Small intestine (tissue), 7 donors: ENCODE measurements at regions not wholly inside any gene's neighbourhood (a gene's known extent, or its start where the extent isn't known, plus 50 kb on each side); places are given as distances from the start of the nearest gene placed in this dataset.

Experiments
- DNase-seq, 2 donors: peaks; one replicate each; pipeline versions ENCODE4 v3.0.0 to v3.0.0-alpha.2; 2013
- FAIRE-seq: peaks from 2 replicates; lab custom pipeline; 2012; peaks lifted over from hg19 to GRCh38; lab: Jason Lieb, UNC
- H3K27ac ChIP-seq, 3 donors: one replicate each; pipeline ENCODE4 v1.5.1; 2013; ENCODE audit warnings: low read length in 2 of 3, mild to moderate bottlenecking in 2 of 3, control low read depth in 1 of 3, inconsistent platforms in 1 of 3, low read depth in 1 of 3, moderate library complexity in 1 of 3
- H3K27me3 ChIP-seq, 3 donors: one replicate each; pipeline ENCODE4 v1.6.1; 2013; ENCODE audit warnings: low read length in 3 of 3, inconsistent platforms in 1 of 3; ENCODE audit not compliant: control insufficient read depth in 3 of 3, insufficient read depth in 3 of 3
- H3K36me3 ChIP-seq, 3 donors: one replicate each; pipeline ENCODE4 v1.6.1; 2013; ENCODE audit warnings: low read length in 3 of 3, inconsistent platforms in 1 of 3, low read depth in 1 of 3, mild to moderate bottlenecking in 1 of 3, moderate library complexity in 1 of 3; ENCODE audit not compliant: control insufficient read depth in 3 of 3, insufficient read depth in 2 of 3
- H3K4me1 ChIP-seq, 3 donors: one replicate each; pipeline ENCODE4 v1.6.1; 2013; ENCODE audit warnings: low read length in 2 of 3, inconsistent platforms in 1 of 3, low read depth in 1 of 3, mild to moderate bottlenecking in 1 of 3, moderate library complexity in 1 of 3; ENCODE audit not compliant: control insufficient read depth in 3 of 3, insufficient read depth in 2 of 3
- H3K4me3 ChIP-seq, 3 donors: one replicate each; pipeline ENCODE4 v1.5.1; 2013; ENCODE audit warnings: low read length in 3 of 3, control low read depth in 1 of 3, inconsistent platforms in 1 of 3, low read depth in 1 of 3, mild to moderate bottlenecking in 1 of 3, moderate library complexity in 1 of 3
- H3K9me3 ChIP-seq, 2 donors: one replicate each; pipeline ENCODE4 v1.6.1; 2013; ENCODE audit warnings: low read depth in 1 of 2, low read length in 1 of 2; ENCODE audit not compliant: control insufficient read depth in 2 of 2, insufficient read depth in 1 of 2
- WGBS, 3 donors: extraction: QIAGEN DNeasy Blood & Tissue Kit; methylation state at CpG; one replicate each; pipeline ENCODE4 v1.1.7; 2013; 5-methylcytosine and 5-hydroxymethylcytosine counted together
- donor health status: healthy with polysubstance abuse.
- donor health status: control.
- donor health status: control.
- donor health status: Bipolar disorder and iron deficiency.
- donor health status: healthy.

- Histone ChIP-seq H3K27ac (no peak overlapping the region), H3K9me3 (no peaks in the 10 kb centered on the region), H3K27me3 (no peaks in the 10 kb centered on the region), H3K36me3 (no peaks in the 10 kb centered on the region), H3K4me3 (no peak overlapping the region), H3K4me1 (no peaks in the 10 kb centered on the region)
- DNase-seq (no peak), FAIRE-seq (no peak)
- 58 to 74% (median 72%) methylated on average over 1 of the region's 1 CpG for WGBS, 3 donors
Measured at GRCh38 chrX:110863883-110864282, 68.3 kb upstream of the CHRDL1 start.

GRCh38 chrX:110858565-110858964 is 62.9 kb upstream of the CHRDL1 start:
- H3K36me3 ChIP-seq: no peaks in the 10 kb centered on the region
- no peaks in the 10 kb centered on the region for H3K27me3 ChIP-seq
- FAIRE-seq (peak; percentile 39), DNase-seq (peak in 1 of 2 donors; percentile 11)
- H3K4me3 ChIP-seq: no peak overlapping the region
- H3K9me3 ChIP-seq: no peaks in the 10 kb centered on the region
- H3K4me1 ChIP-seq: no peaks in the 10 kb centered on the region
- no peak overlapping the region for H3K27ac ChIP-seq
- WGBS, 3 donors: 33 to 73% (median 33%) methylated on average over 2 of the region's 2 CpGs

DNA sequence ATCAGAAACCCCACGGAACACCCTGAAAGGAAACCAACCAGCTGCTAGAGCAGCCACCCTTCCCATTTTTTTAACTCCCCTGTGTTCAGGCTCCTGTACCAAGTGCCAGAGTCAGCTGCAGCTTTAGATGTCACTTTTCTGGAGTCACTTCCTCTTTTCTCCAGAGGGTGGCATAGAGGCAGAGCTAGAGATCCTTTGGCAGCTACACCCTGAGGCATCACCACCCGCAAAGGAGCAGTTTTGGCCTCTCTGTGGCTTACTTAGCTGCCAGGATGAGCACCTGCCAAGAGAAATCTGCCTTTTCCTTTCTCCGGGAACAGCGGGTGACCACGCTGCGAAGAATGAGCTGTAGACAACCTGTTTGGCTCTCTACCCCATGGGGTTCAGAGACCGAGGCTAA is 58.0 kb upstream of the CHRDL1 start:
- Histone ChIP-seq H3K36me3 (no peaks in the 10 kb centered on the region), H3K4me1 (no peaks in the 10 kb centered on the region), H3K9me3 (no peaks in the 10 kb centered on the region), H3K27ac (no peak overlapping the region), H3K4me3 (no peak overlapping the region), H3K27me3 (no peaks in the 10 kb centered on the region)
- DNase-seq: peak in 1 of 2 donors; percentile 1
- FAIRE-seq: no peak
- WGBS, 3 donors: 44 to 58% (median 52%) methylated on average over 7 of the region's 7 CpGs

DNA sequence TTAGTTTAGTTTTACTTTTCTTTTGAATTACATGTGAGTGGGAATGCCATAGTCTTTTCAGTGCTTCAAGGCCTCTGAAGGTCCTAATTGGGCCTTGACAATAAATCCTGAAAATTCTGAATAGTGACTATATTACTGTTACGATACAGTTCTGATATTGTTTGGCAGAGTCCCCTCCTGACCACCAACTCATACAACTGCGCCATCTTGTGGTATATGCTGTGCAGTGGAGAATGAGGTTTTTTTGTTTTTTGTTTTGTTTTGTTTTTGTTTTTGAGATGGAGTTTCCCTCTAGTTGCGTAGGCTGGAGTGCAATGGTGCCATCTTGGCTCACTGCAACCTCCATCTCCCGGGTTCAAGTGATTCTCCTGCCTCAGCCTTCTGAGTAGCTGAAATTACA is 56.6 kb upstream of the CHRDL1 start:
- H3K27me3 ChIP-seq: no peaks in the 10 kb centered on the region
- H3K9me3 ChIP-seq: no peaks in the 10 kb centered on the region
- DNase-seq (no peak), FAIRE-seq (no peak)
- no peak overlapping the region for H3K4me3 ChIP-seq
- 48 to 63% (median 61%) methylated on average over 4 of the region's 4 CpGs for whole genome bisulfite sequencing, 3 donors
- H3K4me1 ChIP-seq: no peaks in the 10 kb centered on the region
- H3K36me3 ChIP-seq: no peaks in the 10 kb centered on the region
- no peak overlapping the region for H3K27ac ChIP-seq

GRCh38 chrX:110851780-110852179 is 56.2 kb upstream of the CHRDL1 start:
- H3K4me1 ChIP-seq: no peaks in the 10 kb centered on the region
- WGBS, 3 donors: 49 to 66% (median 53%) methylated on average over 4 of the region's 4 CpGs

GRCh38 chrX:110847334-110847733 is 51.7 kb upstream of the CHRDL1 start:
- DNase-seq: peak; percentile 56 to 61
- 2 to 5% (median 3%) methylated on average over 5 of the region's 5 CpGs for whole genome bisulfite sequencing, 3 donors
- Histone ChIP-seq H3K9me3 (no peaks in the 10 kb centered on the region), H3K36me3 (no peaks in the 10 kb centered on the region), H3K4me3 (no peak overlapping the region), H3K27me3 (no peaks in the 10 kb centered on the region), H3K27ac (no peak overlapping the region), H3K4me1 (no peaks in the 10 kb centered on the region)
- FAIRE-seq: no peak

More at GRCh38 chrX:110851780-110852179, 56.2 kb upstream of the CHRDL1 start:
- Histone ChIP-seq H3K36me3 (no peaks in the 10 kb centered on the region), H3K4me3 (no peak overlapping the region), H3K9me3 (no peaks in the 10 kb centered on the region), H3K27ac (no peak overlapping the region), H3K27me3 (no peaks in the 10 kb centered on the region)
- FAIRE-seq (no peak), DNase-seq (peak in 1 of 2 donors; percentile 3)

GRCh38 chrX:110846071-110846470 is 50.5 kb upstream of the CHRDL1 start:
- DNase-seq (no peak), FAIRE-seq (no peak)
- H3K4me1 ChIP-seq: no peaks in the 10 kb centered on the region
- no peak overlapping the region for H3K27ac ChIP-seq
- no peak overlapping the region for H3K4me3 ChIP-seq
- no peaks in the 10 kb centered on the region for H3K36me3 ChIP-seq
- no peaks in the 10 kb centered on the region for H3K9me3 ChIP-seq
- no peaks in the 10 kb centered on the region for H3K27me3 ChIP-seq
- WGBS, 3 donors: 68 to 84% (median 73%) methylated on average over 1 of the region's 1 CpG
